ENCODE measurements at regions not wholly inside any gene's neighbourhood (a gene's known extent, or its start where the extent isn't known, plus 50 kb on each side); places are given as distances from the start of the nearest gene placed in this dataset.

DNA sequence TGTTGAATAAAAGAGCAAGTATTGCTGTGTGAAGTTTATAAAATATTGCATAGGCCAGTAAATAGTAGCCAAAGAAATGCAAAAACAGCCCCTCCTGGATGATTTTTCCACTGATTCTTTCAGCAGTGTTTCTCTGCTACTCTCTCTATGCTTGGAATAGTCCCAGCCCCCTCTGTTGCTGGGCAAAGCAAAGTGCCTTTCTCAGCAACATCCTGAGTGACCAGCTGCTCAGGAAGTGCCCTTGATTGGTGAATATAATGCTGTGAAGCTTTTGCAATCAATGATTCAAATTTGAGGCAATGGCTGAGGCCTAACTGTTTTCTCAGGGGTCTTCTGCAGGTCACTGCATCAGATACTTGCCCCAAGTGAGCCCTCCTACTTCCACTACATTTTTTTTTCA is 656.7 kb downstream of the ZNF674 start:
- TF ChIP-seq, protein P1, sequence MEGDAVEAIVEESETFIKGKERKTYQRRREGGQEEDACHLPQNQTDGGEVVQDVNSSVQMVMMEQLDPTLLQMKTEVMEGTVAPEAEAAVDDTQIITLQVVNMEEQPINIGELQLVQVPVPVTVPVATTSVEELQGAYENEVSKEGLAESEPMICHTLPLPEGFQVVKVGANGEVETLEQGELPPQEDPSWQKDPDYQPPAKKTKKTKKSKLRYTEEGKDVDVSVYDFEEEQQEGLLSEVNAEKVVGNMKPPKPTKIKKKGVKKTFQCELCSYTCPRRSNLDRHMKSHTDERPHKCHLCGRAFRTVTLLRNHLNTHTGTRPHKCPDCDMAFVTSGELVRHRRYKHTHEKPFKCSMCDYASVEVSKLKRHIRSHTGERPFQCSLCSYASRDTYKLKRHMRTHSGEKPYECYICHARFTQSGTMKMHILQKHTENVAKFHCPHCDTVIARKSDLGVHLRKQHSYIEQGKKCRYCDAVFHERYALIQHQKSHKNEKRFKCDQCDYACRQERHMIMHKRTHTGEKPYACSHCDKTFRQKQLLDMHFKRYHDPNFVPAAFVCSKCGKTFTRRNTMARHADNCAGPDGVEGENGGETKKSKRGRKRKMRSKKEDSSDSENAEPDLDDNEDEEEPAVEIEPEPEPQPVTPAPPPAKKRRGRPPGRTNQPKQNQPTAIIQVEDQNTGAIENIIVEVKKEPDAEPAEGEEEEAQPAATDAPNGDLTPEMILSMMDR (IDR thresholded peaks at IDR 0.05), result no peak
- TF ChIP-seq MAX (IDR thresholded peaks at IDR 0.05) (no peak), BHLHE40 (IDR thresholded peaks at IDR 0.05; ENCODE audit: low read depth, low read length) (no peak), FOSL2 (IDR thresholded peaks at IDR 0.05) (no peak), FOSL2 (CRISPR knock-in tag; IDR thresholded peaks at IDR 0.05) (no peak), HDAC2 (IDR thresholded peaks at IDR 0.05) (no peak)
